ENCODE measurements at regions not wholly inside any gene's neighbourhood (a gene's known extent, or its start where the extent isn't known, plus 50 kb on each side); places are given as distances from the start of the nearest gene placed in this dataset.

- H3K36me3 ChIP-seq (ENCODE audit: control insufficient read depth in 2 of 3, insufficient read depth in 3 of 3, low read length in 3 of 3) = no peaks in the 10 kb centered on the region
- intact Hi-C loops (cut with DNase I) = no loop called here
- DNase-seq = peak in 1 of 5 donors; percentile 26
- TF ChIP-seq CTCF (IDR thresholded peaks at IDR 0.05; ENCODE audit: borderline replicate concordance, extremely low read depth, insufficient read depth) = no peak
- H3K9ac ChIP-seq (ENCODE audit: low read length in 3 of 3) = no peak overlapping the region
- no peaks in the 10 kb centered on the region for H3K4me1 ChIP-seq (ENCODE audit: control insufficient read depth in 2 of 3, insufficient read depth in 2 of 3, low read depth in 1 of 3, low read length in 3 of 3)
- H3K9me3 ChIP-seq (ENCODE audit: control insufficient read depth in 2 of 3, insufficient read depth in 1 of 3, low read length in 3 of 3) = no peaks in the 10 kb centered on the region
- H3K27ac ChIP-seq (ENCODE audit: low read depth in 2 of 2, low read length in 2 of 2) = no peak overlapping the region
- FAIRE-seq = no peak
- H3K4me3 ChIP-seq (ENCODE audit: low read length in 3 of 3) = no peak overlapping the region
- H3K27me3 ChIP-seq (ENCODE audit: control insufficient read depth, insufficient read depth, low read length) = no peaks in the 10 kb centered on the region
These were observed 435.9 kb upstream of the AUTS2 start for GRCh38 chr7:69162326-69162725.

- TF ChIP-seq CTCF (IDR thresholded peaks at IDR 0.05; ENCODE audit: borderline replicate concordance, extremely low read depth, insufficient read depth) = no peak
- Histone ChIP-seq H3K4me1 (ENCODE audit: control insufficient read depth in 2 of 3, insufficient read depth in 2 of 3, low read depth in 1 of 3, low read length in 3 of 3) (no peaks in the 10 kb centered on the region), H3K9me3 (ENCODE audit: control insufficient read depth in 2 of 3, insufficient read depth in 1 of 3, low read length in 3 of 3) (no peaks in the 10 kb centered on the region), H3K36me3 (ENCODE audit: control insufficient read depth in 2 of 3, insufficient read depth in 3 of 3, low read length in 3 of 3) (no peaks in the 10 kb centered on the region), H3K9ac (ENCODE audit: low read length in 3 of 3) (no peak overlapping the region), H3K27ac (ENCODE audit: low read depth in 2 of 2, low read length in 2 of 2) (no peak overlapping the region), H3K4me3 (ENCODE audit: low read length in 3 of 3) (no peak overlapping the region), H3K27me3 (ENCODE audit: control insufficient read depth, insufficient read depth, low read length) (no peaks in the 10 kb centered on the region)
- intact Hi-C loops (cut with DNase I) = no loop called here
- DNase-seq = peak in 1 of 5 donors; percentile 10
- no peak for FAIRE-seq
These were observed 435.2 kb upstream of the AUTS2 start for GRCh38 chr7:69162931-69163670.

- no peaks in the 10 kb centered on the region for H3K9me3 ChIP-seq (ENCODE audit: control insufficient read depth in 2 of 3, insufficient read depth in 1 of 3, low read length in 3 of 3)
- H3K4me3 ChIP-seq (ENCODE audit: low read length in 3 of 3) = no peak overlapping the region
- H3K36me3 ChIP-seq (ENCODE audit: control insufficient read depth in 2 of 3, insufficient read depth in 3 of 3, low read length in 3 of 3) = no peaks in the 10 kb centered on the region
- no peaks in the 10 kb centered on the region for H3K27me3 ChIP-seq (ENCODE audit: control insufficient read depth, insufficient read depth, low read length)
- no peak for DNase-seq
- intact Hi-C loops (cut with DNase I) = no loop called here
- FAIRE-seq = no peak
- no peak for TF ChIP-seq CTCF (IDR thresholded peaks at IDR 0.05; ENCODE audit: borderline replicate concordance, extremely low read depth, insufficient read depth)
- no peak overlapping the region for H3K27ac ChIP-seq (ENCODE audit: low read depth in 2 of 2, low read length in 2 of 2)
- no peak overlapping the region for H3K9ac ChIP-seq (ENCODE audit: low read length in 3 of 3)
- H3K4me1 ChIP-seq (ENCODE audit: control insufficient read depth in 2 of 3, insufficient read depth in 2 of 3, low read depth in 1 of 3, low read length in 3 of 3) = no peaks in the 10 kb centered on the region
These were observed 431.2 kb upstream of the AUTS2 start for GRCh38 chr7:69166979-69167516.

All from kidney (tissue), 13 donors.